DLD1 (cell line): ENCODE measurements at regions not wholly inside any gene's neighbourhood (a gene's known extent, or its start where the extent isn't known, plus 50 kb on each side); places are given as distances from the start of the nearest gene placed in this dataset.

ENCODE experiments used
- in situ Hi-C: cut with HindIII; loops from 2 replicates; pipeline ENCODE4 v1.10.0; 2017; ENCODE audit warnings: low sequenced_read_pairs

- in situ Hi-C loops: no loop called here
Observed at GRCh38 chr3:124588036-124588435, 142.2 kb upstream of the UMPS start.

- in situ Hi-C loops: no loop called here
Observed at GRCh38 chr3:124588794-124589193, 141.5 kb upstream of the UMPS start.

- in situ Hi-C loops: no loop called here
Observed at GRCh38 chr3:124591699-124592098, 138.6 kb upstream of the UMPS start.

GRCh38 chr3:124592658-124593441 lies 137.4 kb upstream of the UMPS start:
- in situ Hi-C loops: no loop called here

GRCh38 chr3:124593442-124593829 lies 136.8 kb upstream of the UMPS start:
- in situ Hi-C loops: no loop called here

GRCh38 chr3:124594581-124594980 lies 135.7 kb upstream of the UMPS start:
- in situ Hi-C loops: no loop called here

GRCh38 chr3:124597273-124597672 lies 133.0 kb upstream of the UMPS start:
- in situ Hi-C loops: no loop called here

GRCh38 chr3:124597979-124598378 lies 132.3 kb upstream of the UMPS start:
- in situ Hi-C loops: no loop called here

- in situ Hi-C loops: no loop called here
Observed at GRCh38 chr3:124599147-124599765, 131.0 kb upstream of the UMPS start.

- in situ Hi-C loops: no loop called here
Observed at GRCh38 chr3:124599779-124600693, 130.2 kb upstream of the UMPS start.

GRCh38 chr3:124600765-124601164 lies 129.5 kb upstream of the UMPS start:
- in situ Hi-C loops: no loop called here

GRCh38 chr3:124601190-124601589 lies 129.1 kb upstream of the UMPS start:
- in situ Hi-C loops: no loop called here

- in situ Hi-C loops: no loop called here
Observed at GRCh38 chr3:124602980-124603627, 127.1 kb upstream of the UMPS start.

GRCh38 chr3:124605781-124606579 lies 124.3 kb upstream of the UMPS start:
- in situ Hi-C loops: no loop called here

- in situ Hi-C loops: no loop called here
Observed at GRCh38 chr3:124607163-124607562, 123.1 kb upstream of the UMPS start.

- in situ Hi-C loops: no loop called here
Observed at GRCh38 chr3:124609402-124609801, 120.8 kb upstream of the UMPS start.

GRCh38 chr3:124610130-124610529 lies 120.1 kb upstream of the UMPS start:
- in situ Hi-C loops: no loop called here

- in situ Hi-C loops: no loop called here
Observed at GRCh38 chr3:124611520-124611919, 118.7 kb upstream of the UMPS start.

- in situ Hi-C loops: no loop called here
Observed at GRCh38 chr3:124615896-124616543, 114.2 kb upstream of the UMPS start.

GRCh38 chr3:124617177-124617576 lies 113.1 kb upstream of the UMPS start:
- in situ Hi-C loops: no loop called here
